ENCODE measurements at regions not wholly inside any gene's neighbourhood (a gene's known extent, or its start where the extent isn't known, plus 50 kb on each side); places are given as distances from the start of the nearest gene placed in this dataset.

GRCh38 chr2:171210864-171211431, 50.3 kb upstream of the TLK1 start:
- no peaks in the 10 kb centered on the region for H3K27me3 Mint-ChIP-seq
- peak overlapping the region; percentile 54 for H3K4me3 Mint-ChIP-seq
- peaks cover 9% of the 10 kb centered on the region for H3K4me1 Mint-ChIP-seq
- H3K27ac Mint-ChIP-seq (ENCODE audit: low read depth) = no peak overlapping the region
- peak; percentile 92 for ATAC-seq (replicated peaks; ENCODE audit: extremely low read depth, poor library complexity, severe bottlenecking)
- peak in 1 of 2 donors; percentile 23 for DNase-seq (ENCODE audit: low spot score in 2 of 2)
- H3K9me3 Mint-ChIP-seq = no peaks in the 10 kb centered on the region
- H3K36me3 Mint-ChIP-seq (ENCODE audit: insufficient read depth) = no peaks in the 10 kb centered on the region
